ENCODE measurements at regions not wholly inside any gene's neighbourhood (a gene's known extent, or its start where the extent isn't known, plus 50 kb on each side); places are given as distances from the start of the nearest gene placed in this dataset.
"Not testable (repeated sequence)": the region's sequence is repeated elsewhere in the genome, so short reads cannot be mapped to it uniquely, and the experiment has no call there.

GRCh38 chr1:14137411-14138134 lies 437.6 kb downstream of the PRDM2 start:
- DNase-seq (ENCODE audit: low read depth), result no peak

GRCh38 chr1:14138135-14138506 lies 438.1 kb downstream of the PRDM2 start:
- DNase-seq (ENCODE audit: low read depth), result no peak

GRCh38 chr1:14138687-14139086 lies 438.7 kb downstream of the PRDM2 start:
- no peak for DNase-seq (ENCODE audit: low read depth)

GRCh38 chr1:14140831-14141401 lies 440.9 kb downstream of the PRDM2 start:
- DNase-seq (ENCODE audit: low read depth), result no peak

- no peak for DNase-seq (ENCODE audit: low read depth)
These were observed 441.7 kb downstream of the PRDM2 start for GRCh38 chr1:14141656-14142055.

GRCh38 chr1:14142397-14143100 lies 442.6 kb downstream of the PRDM2 start:
- no peak for DNase-seq (ENCODE audit: low read depth)

GRCh38 chr1:14143777-14144176 lies 443.8 kb downstream of the PRDM2 start:
- DNase-seq (ENCODE audit: low read depth), result no peak

GRCh38 chr1:14148526-14148925 lies 448.5 kb downstream of the PRDM2 start:
- DNase-seq (ENCODE audit: low read depth), result no peak

GRCh38 chr1:14149431-14149830 lies 449.1 kb upstream of the KAZN start:
- no peak for DNase-seq (ENCODE audit: low read depth)

- DNase-seq (ENCODE audit: low read depth), result no peak
These were observed 441.9 kb upstream of the KAZN start for GRCh38 chr1:14156543-14156942.

- no peak for DNase-seq (ENCODE audit: low read depth)
These were observed 437.7 kb upstream of the KAZN start for GRCh38 chr1:14160781-14161180.

- DNase-seq (ENCODE audit: low read depth), result no peak
These were observed 435.2 kb upstream of the KAZN start for GRCh38 chr1:14163246-14163645.

- DNase-seq (ENCODE audit: low read depth), result no peak
These were observed 433.1 kb upstream of the KAZN start for GRCh38 chr1:14165371-14165801.

GRCh38 chr1:14167884-14168283 lies 430.6 kb upstream of the KAZN start:
- DNase-seq (ENCODE audit: low read depth), result no peak

- no peak for DNase-seq (ENCODE audit: low read depth)
These were observed 430.0 kb upstream of the KAZN start for GRCh38 chr1:14168326-14169063.

- no peak for DNase-seq (ENCODE audit: low read depth)
These were observed 424.9 kb upstream of the KAZN start for GRCh38 chr1:14173598-14173997.

- DNase-seq (ENCODE audit: low read depth), result not testable (repeated sequence)
These were observed 420.6 kb upstream of the KAZN start for GRCh38 chr1:14177866-14178265.

GRCh38 chr1:14180738-14181137 lies 417.7 kb upstream of the KAZN start:
- no peak for DNase-seq (ENCODE audit: low read depth)

- DNase-seq (ENCODE audit: low read depth), result no peak
These were observed 417.2 kb upstream of the KAZN start for GRCh38 chr1:14181191-14181795.

- no peak for DNase-seq (ENCODE audit: low read depth)
These were observed 415.6 kb upstream of the KAZN start for GRCh38 chr1:14182856-14183255.

GRCh38 chr1:14183329-14183728 lies 415.2 kb upstream of the KAZN start:
- no peak for DNase-seq (ENCODE audit: low read depth)

GRCh38 chr1:14184454-14184853 lies 414.0 kb upstream of the KAZN start:
- DNase-seq (ENCODE audit: low read depth), result no peak

Data from amniotic epithelial cell (primary cell).